H1 (cell line): ENCODE measurements at regions not wholly inside any gene's neighbourhood (a gene's known extent, or its start where the extent isn't known, plus 50 kb on each side); places are given as distances from the start of the nearest gene placed in this dataset.

Experiments used
- CBX5 ChIP-seq: fragments of 300-800, 300-1000 bp; sonication (generic); IDR thresholded peaks from 2 replicates; pipeline ENCODE4 v1.7.1; 2016; ENCODE audit warnings: antibody characterized with exemption, low read length, low read depth
- CHD1 ChIP-seq: IDR thresholded peaks from 2 replicates; pipeline ENCODE4 v1.6.1; 2012; ENCODE audit warnings: low read depth, low read length, improper control_type of control experiment
- EGR1 ChIP-seq: IDR thresholded peaks from 2 replicates; pipeline ENCODE4 v1.6.1; 2011; ENCODE audit warnings: low read depth, low read length, borderline replicate concordance
- EP300 ChIP-seq, 2 experiments: IDR thresholded peaks; 1 replicate in 1 of 2; 2 replicates in 1 of 2; pipeline ENCODE4 v1.6.1; 2011 to 2012; ENCODE audit warnings: low read depth in 2 of 2, low read length in 2 of 2, mild to moderate bottlenecking in 2 of 2, borderline replicate concordance in 1 of 2, inconsistent platforms in 1 of 2, moderate library complexity in 1 of 2
- EZH2 ChIP-seq: fragments of 200-600 bp; sonication (generic); IDR thresholded peaks from 2 replicates; pipeline ENCODE4 v1.7.1; 2012; ENCODE audit warnings: low read depth, mild to moderate bottlenecking, moderate library complexity, low read length, inconsistent platforms; ENCODE audit not compliant: severe bottlenecking
- GABPA ChIP-seq: IDR thresholded peaks from 2 replicates; pipeline ENCODE4 v1.6.1; 2011; ENCODE audit warnings: mild to moderate bottlenecking, low read length, moderate library complexity, borderline replicate concordance; ENCODE audit not compliant: insufficient read depth
- HDAC2 ChIP-seq, 2 experiments: fragments of 300-600 bp in 1 of 2; sonication (generic) in 1 of 2; IDR thresholded peaks; 2 replicates each; pipeline ENCODE4 v1.6.1; 2011 to 2012; ENCODE audit warnings: low read depth in 2 of 2, low read length in 2 of 2, mild to moderate bottlenecking in 2 of 2, moderate library complexity in 2 of 2, borderline replicate concordance in 1 of 2, inconsistent platforms in 1 of 2
- PHF8 ChIP-seq: fragments of 200-600 bp; sonication (generic); conservative IDR thresholded peaks from 2 replicates; pipeline ENCODE4 v1.7.1; 2012; ENCODE audit warnings: low read depth, mild to moderate bottlenecking, inconsistent platforms, low read length, moderate library complexity
- YY1 ChIP-seq: IDR thresholded peaks from 2 replicates; pipeline ENCODE4 v1.6.1; 2011; ENCODE audit warnings: low read depth, mild to moderate bottlenecking, low read length
- ZNF274 ChIP-seq: IDR thresholded peaks from 2 replicates; pipeline ENCODE4 v1.7.0; 2012; ENCODE audit warnings: low read length, borderline replicate concordance; ENCODE audit errors: extremely low read depth
- TF ChIP-seq, protein P1 (sequence below), 3 experiments: IDR thresholded peaks; 1 replicate in 2 of 3; 2 replicates in 1 of 3; pipeline versions ENCODE4 v1.5.1 to v1.6.1; 2011; ENCODE audit warnings: low read length in 3 of 3, mild to moderate bottlenecking in 3 of 3, inconsistent platforms in 2 of 3, low read depth in 1 of 3, moderate library complexity in 1 of 3; ENCODE audit not compliant: insufficient read depth in 1 of 3; ENCODE audit errors: control extremely low read depth in 1 of 3
- TF ChIP-seq, protein P2 (sequence below): IDR thresholded peaks from 2 replicates; pipeline ENCODE4 v1.6.1; 2012; ENCODE audit warnings: inconsistent platforms

DNA sequence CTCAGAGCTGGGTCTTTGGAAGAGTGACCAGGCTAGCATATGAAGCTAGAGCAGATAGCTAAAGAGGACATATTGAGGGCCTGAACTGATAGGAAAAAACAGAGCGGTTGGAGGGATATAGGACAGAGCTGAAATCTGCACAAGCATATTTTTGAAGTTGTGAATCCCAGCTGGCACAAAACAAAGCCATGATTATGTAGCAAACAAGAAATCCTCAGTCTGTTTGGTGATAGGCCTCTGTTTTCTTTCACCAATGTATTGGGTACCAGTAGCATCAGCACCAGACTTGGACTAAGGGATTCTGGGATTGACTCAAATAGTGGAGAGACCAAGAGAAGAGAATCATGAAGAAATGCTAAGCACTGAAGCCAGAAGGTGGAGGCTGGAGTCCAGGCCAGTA is 151.0 kb downstream of the FAM43A start:
- no peak for TF ChIP-seq ZNF274
- TF ChIP-seq EP300 (IDR thresholded peaks at IDR 0.05; ENCODE audit: borderline replicate concordance in 1 of 2, low read depth in 2 of 2, low read length in 2 of 2) = no peak
- no peak for TF ChIP-seq CBX5
- TF ChIP-seq YY1 = no peak
- TF ChIP-seq GABPA = no peak
- no peak for TF ChIP-seq PHF8
- TF ChIP-seq, protein P1, sequence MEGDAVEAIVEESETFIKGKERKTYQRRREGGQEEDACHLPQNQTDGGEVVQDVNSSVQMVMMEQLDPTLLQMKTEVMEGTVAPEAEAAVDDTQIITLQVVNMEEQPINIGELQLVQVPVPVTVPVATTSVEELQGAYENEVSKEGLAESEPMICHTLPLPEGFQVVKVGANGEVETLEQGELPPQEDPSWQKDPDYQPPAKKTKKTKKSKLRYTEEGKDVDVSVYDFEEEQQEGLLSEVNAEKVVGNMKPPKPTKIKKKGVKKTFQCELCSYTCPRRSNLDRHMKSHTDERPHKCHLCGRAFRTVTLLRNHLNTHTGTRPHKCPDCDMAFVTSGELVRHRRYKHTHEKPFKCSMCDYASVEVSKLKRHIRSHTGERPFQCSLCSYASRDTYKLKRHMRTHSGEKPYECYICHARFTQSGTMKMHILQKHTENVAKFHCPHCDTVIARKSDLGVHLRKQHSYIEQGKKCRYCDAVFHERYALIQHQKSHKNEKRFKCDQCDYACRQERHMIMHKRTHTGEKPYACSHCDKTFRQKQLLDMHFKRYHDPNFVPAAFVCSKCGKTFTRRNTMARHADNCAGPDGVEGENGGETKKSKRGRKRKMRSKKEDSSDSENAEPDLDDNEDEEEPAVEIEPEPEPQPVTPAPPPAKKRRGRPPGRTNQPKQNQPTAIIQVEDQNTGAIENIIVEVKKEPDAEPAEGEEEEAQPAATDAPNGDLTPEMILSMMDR (IDR thresholded peaks at IDR 0.05; ENCODE audit: control extremely low read depth in 1 of 3, insufficient read depth in 1 of 3, low read depth in 1 of 3, low read length in 3 of 3) = no peak
- no peak for TF ChIP-seq HDAC2 (IDR thresholded peaks at IDR 0.05; ENCODE audit: borderline replicate concordance in 1 of 2, low read depth in 2 of 2, low read length in 2 of 2)
- TF ChIP-seq EZH2 = no peak
- no peak for TF ChIP-seq CHD1
- TF ChIP-seq, protein P2, sequence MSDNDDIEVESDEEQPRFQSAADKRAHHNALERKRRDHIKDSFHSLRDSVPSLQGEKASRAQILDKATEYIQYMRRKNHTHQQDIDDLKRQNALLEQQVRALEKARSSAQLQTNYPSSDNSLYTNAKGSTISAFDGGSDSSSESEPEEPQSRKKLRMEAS = no peak
- TF ChIP-seq EGR1 = no peak
